Osteocyte (in vitro differentiated cells): ENCODE measurements at regions not wholly inside any gene's neighbourhood (a gene's known extent, or its start where the extent isn't known, plus 50 kb on each side); places are given as distances from the start of the nearest gene placed in this dataset.
"Not testable (repeated sequence)": the region's sequence is repeated elsewhere in the genome, so short reads cannot be mapped to it uniquely, and the experiment has no call there.

ENCODE experiments used
- DNase-seq: peaks from one replicate; pipeline ENCODE4 v3.0.0; 2021; ENCODE audit warnings: mixed read lengths; ENCODE audit not compliant: unreplicated experiment; ENCODE audit errors: extremely low spot score
- H3K27ac Mint-ChIP-seq: one replicate; pipeline ENCODE4 v1.8.0; 2021; ENCODE audit warnings: mild to moderate bottlenecking, mixed read lengths; ENCODE audit not compliant: unreplicated experiment
- H3K27me3 Mint-ChIP-seq: one replicate; pipeline ENCODE4 v1.8.0; 2021; ENCODE audit warnings: mixed read lengths; ENCODE audit not compliant: unreplicated experiment
- H3K36me3 Mint-ChIP-seq: one replicate; pipeline ENCODE4 v1.8.0; 2021; ENCODE audit warnings: mixed read lengths; ENCODE audit not compliant: unreplicated experiment
- H3K4me1 Mint-ChIP-seq: one replicate; pipeline ENCODE4 v1.8.0; 2021; ENCODE audit warnings: mixed read lengths; ENCODE audit not compliant: unreplicated experiment
- H3K4me3 Mint-ChIP-seq: one replicate; pipeline ENCODE4 v1.8.0; 2021; ENCODE audit warnings: mild to moderate bottlenecking, moderate library complexity, mixed read lengths; ENCODE audit not compliant: unreplicated experiment
- H3K9me3 Mint-ChIP-seq: one replicate; pipeline ENCODE4 v1.8.0; 2021; ENCODE audit warnings: mixed read lengths; ENCODE audit not compliant: unreplicated experiment
- TF ChIP-seq, protein P1 (sequence below): fragments of 200-600 bp; sonication (generic); IDR thresholded peaks from 2 replicates; pipeline ENCODE4 v1.5.0; 2021; ENCODE audit warnings: antibody characterized with exemption, mild to moderate bottlenecking, moderate library complexity

- no peak for DNase-seq
- Mint-ChIP-seq H3K27me3 (peaks cover 27% of the 10 kb centered on the region), H3K36me3 (no peaks in the 10 kb centered on the region)
Observed at GRCh38 chr14:104416383-104416782, 163.2 kb upstream of the C14orf180 start.

GRCh38 chr14:104419865-104420505 is 159.6 kb upstream of the C14orf180 start:
- no peak overlapping the region for H3K4me3 Mint-ChIP-seq
- no peak overlapping the region for H3K27ac Mint-ChIP-seq
- TF ChIP-seq, protein P1, sequence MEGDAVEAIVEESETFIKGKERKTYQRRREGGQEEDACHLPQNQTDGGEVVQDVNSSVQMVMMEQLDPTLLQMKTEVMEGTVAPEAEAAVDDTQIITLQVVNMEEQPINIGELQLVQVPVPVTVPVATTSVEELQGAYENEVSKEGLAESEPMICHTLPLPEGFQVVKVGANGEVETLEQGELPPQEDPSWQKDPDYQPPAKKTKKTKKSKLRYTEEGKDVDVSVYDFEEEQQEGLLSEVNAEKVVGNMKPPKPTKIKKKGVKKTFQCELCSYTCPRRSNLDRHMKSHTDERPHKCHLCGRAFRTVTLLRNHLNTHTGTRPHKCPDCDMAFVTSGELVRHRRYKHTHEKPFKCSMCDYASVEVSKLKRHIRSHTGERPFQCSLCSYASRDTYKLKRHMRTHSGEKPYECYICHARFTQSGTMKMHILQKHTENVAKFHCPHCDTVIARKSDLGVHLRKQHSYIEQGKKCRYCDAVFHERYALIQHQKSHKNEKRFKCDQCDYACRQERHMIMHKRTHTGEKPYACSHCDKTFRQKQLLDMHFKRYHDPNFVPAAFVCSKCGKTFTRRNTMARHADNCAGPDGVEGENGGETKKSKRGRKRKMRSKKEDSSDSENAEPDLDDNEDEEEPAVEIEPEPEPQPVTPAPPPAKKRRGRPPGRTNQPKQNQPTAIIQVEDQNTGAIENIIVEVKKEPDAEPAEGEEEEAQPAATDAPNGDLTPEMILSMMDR: no peak
- no peaks in the 10 kb centered on the region for H3K9me3 Mint-ChIP-seq
- H3K27me3 Mint-ChIP-seq: peaks cover 24% of the 10 kb centered on the region
- H3K36me3 Mint-ChIP-seq: no peaks in the 10 kb centered on the region
- H3K4me1 Mint-ChIP-seq: no peaks in the 10 kb centered on the region
- DNase-seq: no peak

More at GRCh38 chr14:104416383-104416782, 163.2 kb upstream of the C14orf180 start:
- H3K9me3 Mint-ChIP-seq: no peaks in the 10 kb centered on the region
- TF ChIP-seq, protein P1: no peak
- H3K4me3 Mint-ChIP-seq: no peak overlapping the region
- H3K4me1 Mint-ChIP-seq: no peaks in the 10 kb centered on the region
- H3K27ac Mint-ChIP-seq: no peak overlapping the region

DNA sequence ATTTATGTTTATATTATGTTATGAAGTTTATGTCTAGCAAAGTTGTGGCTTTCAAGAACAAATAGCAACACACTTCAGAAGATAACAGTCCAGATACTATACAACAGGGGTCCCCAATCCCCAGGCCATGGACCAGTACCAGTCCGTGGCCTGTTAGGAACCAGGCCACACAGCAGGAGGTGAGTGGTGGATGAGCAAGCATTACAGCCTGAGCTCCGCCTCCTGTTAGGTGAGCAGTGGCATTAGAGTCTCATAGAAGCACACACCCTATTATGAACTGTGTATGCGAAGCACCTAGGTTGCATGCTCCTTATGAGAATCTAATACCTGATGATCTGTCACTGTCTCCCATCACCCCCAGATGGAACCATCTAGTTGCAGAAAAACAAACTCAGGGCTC is 159.0 kb upstream of the C14orf180 start:
- not testable (repeated sequence) for H3K27ac Mint-ChIP-seq, H3K4me1 Mint-ChIP-seq, H3K9me3 Mint-ChIP-seq, H3K36me3 Mint-ChIP-seq, H3K4me3 Mint-ChIP-seq, DNase-seq
- H3K27me3 Mint-ChIP-seq: peaks cover 21% of the 10 kb centered on the region

DNA sequence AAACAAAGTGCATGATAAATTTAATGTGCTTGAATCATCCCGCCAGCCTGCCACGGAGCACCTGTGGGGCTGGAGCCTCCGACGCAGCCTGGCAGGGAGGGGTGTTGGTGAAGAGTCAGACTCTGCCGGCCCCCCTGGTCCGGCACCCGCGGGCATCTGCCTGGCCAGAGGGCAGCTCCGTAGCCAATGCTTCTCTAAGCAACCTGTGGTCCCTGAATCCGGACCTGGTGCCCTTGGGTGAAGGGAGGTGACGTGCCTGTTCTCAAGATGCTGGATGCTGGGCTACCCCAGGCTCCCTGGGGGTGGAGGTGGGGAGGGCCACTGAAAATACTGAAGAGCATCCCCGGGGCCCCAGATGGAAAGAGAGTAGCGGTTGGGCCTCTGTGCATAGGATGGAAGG is 158.6 kb upstream of the C14orf180 start:
- no peak overlapping the region for H3K27ac Mint-ChIP-seq
- no peak for DNase-seq
- TF ChIP-seq, protein P1: no peak
- H3K9me3 Mint-ChIP-seq: no peaks in the 10 kb centered on the region
- peaks cover 16% of the 10 kb centered on the region for H3K27me3 Mint-ChIP-seq
- H3K4me1 Mint-ChIP-seq: no peaks in the 10 kb centered on the region
- H3K36me3 Mint-ChIP-seq: no peaks in the 10 kb centered on the region
- no peak overlapping the region for H3K4me3 Mint-ChIP-seq

GRCh38 chr14:104421401-104421821 is 158.2 kb upstream of the C14orf180 start:
- no peak for DNase-seq
- TF ChIP-seq, protein P1: no peak
- Mint-ChIP-seq H3K36me3 (no peaks in the 10 kb centered on the region), H3K4me1 (no peaks in the 10 kb centered on the region), H3K9me3 (no peaks in the 10 kb centered on the region), H3K27me3 (peaks cover 15% of the 10 kb centered on the region), H3K27ac (no peak overlapping the region), H3K4me3 (no peak overlapping the region)
